HG03558 (cell line): ENCODE measurements at regions not wholly inside any gene's neighbourhood (a gene's known extent, or its start where the extent isn't known, plus 50 kb on each side); places are given as distances from the start of the nearest gene placed in this dataset.

Experiments used
- ATAC-seq: cut with Tn5 transposase; IDR thresholded peaks from one replicate; pipeline ENCODE4 v1.9.1; 2021; ENCODE audit warnings: moderate number of reproducible peaks; ENCODE audit not compliant: unreplicated experiment; ENCODE audit errors: extremely low read depth

GRCh38 chr4:164423819-164424218, 330.1 kb upstream of the SMIM31 start:
- ATAC-seq: no peak

GRCh38 chr4:164424846-164425245, 329.1 kb upstream of the SMIM31 start:
- ATAC-seq: no peak

- ATAC-seq: no peak
Measured at GRCh38 chr4:164428561-164428960, 325.4 kb upstream of the SMIM31 start.

- no peak for ATAC-seq
Measured at GRCh38 chr4:164438321-164438720, 315.6 kb upstream of the SMIM31 start.

GRCh38 chr4:164439037-164439436, 314.9 kb upstream of the SMIM31 start:
- no peak for ATAC-seq

- no peak for ATAC-seq
Measured at GRCh38 chr4:164440199-164440598, 313.7 kb upstream of the SMIM31 start.

GRCh38 chr4:164441109-164441508, 312.8 kb upstream of the SMIM31 start:
- no peak for ATAC-seq

- no peak for ATAC-seq
Measured at GRCh38 chr4:164442180-164442579, 311.8 kb upstream of the SMIM31 start.

- ATAC-seq: no peak
Measured at GRCh38 chr4:164446516-164446915, 307.4 kb upstream of the SMIM31 start.

- no peak for ATAC-seq
Measured at GRCh38 chr4:164461901-164462300, 292.0 kb upstream of the SMIM31 start.

GRCh38 chr4:164462471-164462870, 291.5 kb upstream of the SMIM31 start:
- no peak for ATAC-seq

GRCh38 chr4:164464313-164464712, 289.6 kb upstream of the SMIM31 start:
- no peak for ATAC-seq

GRCh38 chr4:164467493-164467892, 286.4 kb upstream of the SMIM31 start:
- ATAC-seq: no peak

- ATAC-seq: no peak
Measured at GRCh38 chr4:164481306-164482091, 272.4 kb upstream of the SMIM31 start.

- ATAC-seq: no peak
Measured at GRCh38 chr4:164482092-164482404, 271.9 kb upstream of the SMIM31 start.

GRCh38 chr4:164482758-164483157, 271.2 kb upstream of the SMIM31 start:
- no peak for ATAC-seq

GRCh38 chr4:164483711-164484110, 270.2 kb upstream of the SMIM31 start:
- no peak for ATAC-seq

- ATAC-seq: no peak
Measured at GRCh38 chr4:164484551-164484950, 269.4 kb upstream of the SMIM31 start.

- no peak for ATAC-seq
Measured at GRCh38 chr4:164485136-164485535, 268.8 kb upstream of the SMIM31 start.

- no peak for ATAC-seq
Measured at GRCh38 chr4:164488114-164488513, 265.8 kb upstream of the SMIM31 start.

- ATAC-seq: no peak
Measured at GRCh38 chr4:164501074-164501473, 252.9 kb upstream of the SMIM31 start.

GRCh38 chr4:164503874-164504273, 250.1 kb upstream of the SMIM31 start:
- ATAC-seq: no peak

- no peak for ATAC-seq
Measured at GRCh38 chr4:164508097-164508496, 245.8 kb upstream of the SMIM31 start.
